ENCODE measurements at regions not wholly inside any gene's neighbourhood (a gene's known extent, or its start where the extent isn't known, plus 50 kb on each side); places are given as distances from the start of the nearest gene placed in this dataset.
"Not testable (repeated sequence)": the region's sequence is repeated elsewhere in the genome, so short reads cannot be mapped to it uniquely, and the experiment has no call there.

DNA sequence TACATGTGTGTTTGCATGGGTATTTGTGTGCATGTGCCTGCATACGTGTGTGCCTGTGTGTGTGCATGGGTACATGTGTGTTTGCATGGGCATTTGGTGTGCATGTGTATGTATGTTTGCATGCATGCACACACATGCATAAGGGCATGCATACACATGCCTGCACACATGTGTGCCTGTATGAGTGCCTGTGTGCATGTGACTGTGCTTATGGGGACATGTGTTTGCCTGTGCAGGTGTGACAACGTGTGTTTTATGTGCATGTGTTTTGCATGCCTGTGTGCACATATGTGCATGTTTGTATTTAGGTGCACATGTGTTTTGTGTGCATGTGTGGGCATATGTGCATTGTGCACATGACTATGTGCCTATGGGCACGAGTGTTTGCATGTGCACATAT, 165.7 kb downstream of the ERMARD start:
- DNase-seq: no peak

DNA sequence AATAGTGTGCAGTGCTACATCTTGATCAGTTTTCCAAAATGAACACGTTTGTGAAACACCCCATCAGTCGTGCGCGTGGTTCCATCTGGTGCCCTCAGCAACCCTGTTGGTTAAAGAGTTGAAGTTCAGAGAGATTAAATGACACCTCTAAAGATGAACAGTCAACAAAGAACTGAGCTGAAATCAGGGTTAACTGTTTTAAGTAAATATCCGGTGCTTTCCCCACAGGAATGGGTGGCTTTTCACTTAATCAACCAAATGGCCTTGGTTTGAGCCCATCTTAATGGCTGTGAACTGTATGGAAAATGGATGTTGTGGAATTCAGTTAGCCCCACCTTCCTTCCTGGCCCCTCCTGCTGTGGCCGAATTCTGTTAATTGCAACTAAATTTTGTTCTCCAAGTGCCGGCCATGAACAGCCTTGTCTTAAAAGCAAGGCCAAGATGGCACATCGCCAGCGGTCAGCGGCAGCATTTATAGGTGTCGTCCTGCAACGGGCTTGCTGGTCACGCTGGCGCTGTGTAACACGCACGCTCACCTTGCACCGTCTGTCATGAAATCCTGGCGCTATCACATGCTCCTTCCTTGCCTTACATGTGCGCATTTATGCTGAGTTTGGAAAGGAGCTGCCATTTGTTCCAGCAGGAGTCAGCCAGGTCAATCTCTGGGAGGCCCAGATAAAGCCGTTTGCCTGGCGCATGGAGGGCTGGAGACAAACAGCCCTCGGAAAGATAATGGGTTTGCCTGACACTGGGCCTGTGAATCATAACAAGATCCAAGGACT, 164.5 kb downstream of the ERMARD start:
- DNase-seq: no peak

DNA sequence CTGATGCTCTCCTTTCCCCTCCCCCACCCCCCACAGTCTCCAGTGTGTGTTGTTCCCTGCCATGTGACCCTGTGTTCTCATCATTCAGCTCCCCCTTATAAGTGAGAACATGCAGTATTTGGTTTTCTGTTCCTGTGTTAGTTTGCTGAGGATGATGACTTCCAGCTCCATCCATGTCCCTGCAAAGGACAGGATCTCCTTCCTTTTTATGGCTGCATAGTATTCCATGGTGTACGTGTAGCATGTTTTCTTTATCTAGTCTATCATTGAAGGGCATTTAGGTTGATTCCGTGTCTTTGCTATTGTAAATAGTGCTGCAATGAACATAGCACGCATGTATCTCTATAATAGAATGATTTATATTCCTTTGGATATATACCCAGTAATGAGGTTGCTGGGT, 162.3 kb downstream of the ERMARD start:
- not testable (repeated sequence) for DNase-seq

DNA sequence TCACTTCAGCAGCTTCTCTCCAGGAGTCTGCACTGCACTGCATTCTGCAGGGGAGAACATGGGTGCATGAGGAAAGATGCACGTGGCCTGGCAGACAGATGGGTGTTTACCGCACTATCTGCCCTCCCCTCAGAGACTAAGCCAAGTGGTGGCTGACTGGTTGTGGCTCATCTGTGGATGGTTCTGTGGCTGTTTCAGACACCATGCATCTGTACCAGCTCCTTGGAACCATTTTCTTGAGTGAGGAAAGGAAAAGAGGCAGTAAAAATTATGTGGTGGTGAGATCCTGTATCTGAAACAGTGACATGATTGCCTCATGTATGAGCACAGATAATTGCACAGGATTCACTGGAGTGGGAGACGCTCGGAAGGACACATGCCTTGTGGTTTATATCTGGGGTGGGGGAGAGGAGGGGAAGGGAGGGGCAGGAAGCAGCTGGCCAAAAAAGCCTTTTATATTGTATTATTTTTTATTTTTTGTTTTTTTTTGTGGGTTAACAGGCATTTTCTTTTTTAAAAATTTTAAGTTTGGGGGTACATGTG, 161.7 kb downstream of the ERMARD start:
- DNase-seq: no peak

DNA sequence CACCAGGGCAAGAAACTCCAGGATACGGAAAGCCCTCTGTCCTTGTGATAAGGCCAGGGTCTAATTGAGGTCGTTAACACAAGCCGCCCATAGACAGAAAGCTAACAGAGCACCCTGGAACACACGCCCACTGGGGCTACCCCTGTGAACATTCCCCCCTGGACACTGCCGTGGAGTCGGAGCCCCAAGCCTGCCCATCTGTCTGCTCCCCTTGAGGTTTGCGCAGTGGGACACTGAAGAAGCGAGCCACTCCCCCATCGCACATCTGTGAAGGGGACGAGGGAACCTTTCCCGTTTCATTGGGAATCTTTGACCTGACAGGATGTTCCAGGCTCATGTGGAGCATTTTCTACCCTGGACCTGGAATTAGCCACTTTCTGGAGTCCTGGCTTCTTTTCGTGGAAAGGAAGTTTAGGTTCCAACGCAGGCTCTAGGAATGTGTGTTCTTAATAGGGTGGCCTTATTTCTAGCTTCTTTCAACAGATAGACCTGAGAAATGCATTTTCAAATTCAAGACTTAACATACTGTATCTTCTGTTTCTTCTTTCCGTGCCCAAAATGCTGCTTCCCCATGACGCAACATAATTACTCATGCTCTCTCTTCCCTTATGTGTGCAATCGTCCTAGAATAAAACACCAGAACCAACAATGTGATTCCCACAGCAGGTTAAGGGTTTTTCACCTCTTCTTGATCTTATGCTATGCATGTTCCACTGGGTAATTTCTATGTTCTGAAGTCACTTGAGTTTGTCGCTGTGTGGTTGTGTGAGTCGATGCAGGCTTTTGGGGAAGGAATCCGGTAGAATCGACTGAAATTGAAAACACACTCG, 161.1 kb downstream of the ERMARD start:
- DNase-seq: no peak

DNA sequence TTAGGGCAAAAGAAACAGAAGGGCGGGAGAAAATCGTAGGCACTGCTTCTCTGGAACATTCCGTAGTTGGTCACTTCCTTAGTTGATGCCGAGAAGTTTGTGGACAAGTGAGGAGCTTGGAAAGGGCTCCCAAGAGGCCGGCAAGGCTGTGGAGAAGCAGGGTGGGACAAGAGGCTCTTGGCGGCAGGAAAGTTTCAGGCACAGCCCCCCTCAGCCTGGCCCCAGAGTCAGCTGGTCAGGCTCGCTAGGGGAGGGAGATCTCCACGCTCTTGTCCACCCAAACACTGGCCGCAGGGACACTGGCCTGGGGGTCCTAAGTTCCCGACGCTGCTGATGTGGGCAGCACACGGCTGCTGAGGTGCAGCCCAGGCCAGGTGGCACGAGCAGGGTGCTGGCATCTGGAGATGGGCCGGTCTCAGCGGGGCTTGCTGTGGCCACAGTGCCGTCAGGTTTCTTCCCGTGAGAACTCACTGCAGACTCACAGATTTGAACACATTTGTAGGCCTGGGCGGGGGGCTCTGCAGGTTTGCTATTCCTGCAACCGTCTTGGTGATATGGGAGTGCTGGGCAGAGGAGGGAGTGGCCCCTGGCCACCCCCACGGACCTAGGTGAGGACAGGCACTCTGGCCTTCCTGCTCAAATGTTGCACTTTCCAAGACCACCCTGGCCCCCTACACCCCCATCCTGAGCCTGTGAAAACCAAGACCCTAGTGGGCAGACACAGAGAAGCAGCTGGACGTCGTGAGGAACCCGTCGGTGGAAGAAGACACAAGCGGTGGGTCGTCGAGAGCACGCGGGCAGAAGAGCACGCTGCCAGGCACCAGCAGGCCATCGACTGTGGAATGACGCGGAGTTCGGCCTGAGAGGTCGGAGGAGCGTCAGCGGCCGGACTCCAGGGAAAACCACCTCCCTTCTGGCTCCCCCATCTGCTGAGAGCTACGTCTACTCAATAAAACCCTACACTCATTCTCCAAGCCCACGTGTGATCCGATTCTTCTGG, 160.1 kb downstream of the ERMARD start:
- DNase-seq: no peak

DNA sequence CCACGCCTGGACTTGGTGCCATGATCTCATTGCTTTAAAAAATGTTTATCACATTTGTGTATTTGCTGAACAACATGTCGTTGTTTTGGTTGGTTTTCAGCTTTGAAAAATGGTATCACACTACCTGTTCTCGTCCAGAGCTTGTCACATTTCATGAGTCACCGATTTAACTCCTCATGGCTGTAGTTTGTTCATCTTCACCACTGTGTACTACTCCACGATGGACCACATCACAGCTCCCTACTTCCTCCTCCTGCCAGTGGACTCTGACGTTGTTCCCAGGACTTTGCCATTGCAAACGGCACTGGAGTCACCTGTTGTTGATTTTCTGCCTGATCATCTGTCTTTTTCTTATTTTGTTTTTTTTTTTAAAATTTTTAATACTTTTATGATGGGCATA, 157.7 kb downstream of the ERMARD start:
- no peak for DNase-seq

DNA sequence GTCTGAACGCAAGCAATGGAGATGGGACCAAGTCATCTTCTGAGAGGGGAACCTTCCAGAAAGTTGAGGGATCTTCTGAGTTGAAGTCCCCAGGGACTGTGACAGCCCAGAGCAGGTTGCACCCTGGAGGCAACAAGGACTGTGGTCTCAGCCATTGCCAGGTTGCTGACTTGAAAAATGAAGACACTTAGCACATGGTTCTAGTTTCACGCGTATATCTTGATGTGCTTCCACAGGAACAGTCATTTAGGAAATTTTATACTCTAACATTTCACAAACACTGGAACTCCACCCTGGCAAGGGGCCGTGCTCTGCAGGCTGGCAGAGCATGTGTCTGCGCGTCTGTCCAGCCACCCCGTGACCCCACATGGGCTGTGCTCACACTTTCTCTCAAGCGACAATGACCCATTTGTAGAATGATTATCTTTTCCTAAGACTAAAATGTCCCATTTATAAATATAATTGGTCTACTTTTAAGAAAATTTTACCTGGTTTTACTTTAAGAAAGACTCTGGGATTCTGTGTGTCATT, 157.0 kb downstream of the ERMARD start:
- no peak for DNase-seq

DNA sequence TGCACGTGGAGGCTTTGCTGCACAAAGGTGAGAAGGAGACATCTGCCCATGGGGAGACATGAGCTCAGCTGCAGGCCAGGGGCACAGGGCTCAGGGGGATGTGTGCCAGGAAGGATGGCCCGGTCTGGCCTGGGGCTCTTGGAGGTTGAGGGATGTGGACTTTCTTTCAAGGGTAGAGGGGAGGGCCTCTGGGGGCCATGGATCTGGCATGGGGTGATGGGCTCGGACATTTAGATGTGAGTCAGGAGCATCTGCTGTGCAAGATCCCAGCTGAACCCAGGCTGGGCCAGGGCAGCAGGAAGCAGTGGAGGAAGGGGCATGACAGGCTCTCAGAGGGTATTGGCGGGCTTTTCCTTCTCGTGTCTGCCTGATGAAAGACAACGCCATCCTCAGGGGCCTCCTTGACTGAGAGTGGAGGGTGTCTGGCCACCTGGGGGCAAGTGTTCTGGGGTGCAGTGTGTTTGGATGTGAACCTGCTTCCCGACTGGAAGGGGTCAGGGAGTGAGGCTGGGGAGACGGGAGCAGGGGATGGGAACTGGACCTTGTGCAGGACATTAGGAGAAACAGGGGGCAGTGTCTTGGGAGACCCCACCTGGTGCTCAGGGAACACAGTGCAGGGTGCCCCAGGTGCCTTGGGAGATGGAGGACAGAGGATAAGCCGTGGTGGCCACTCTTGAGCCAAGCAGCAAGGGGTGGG, 156.1 kb downstream of the ERMARD start:
- no peak for DNase-seq

DNA sequence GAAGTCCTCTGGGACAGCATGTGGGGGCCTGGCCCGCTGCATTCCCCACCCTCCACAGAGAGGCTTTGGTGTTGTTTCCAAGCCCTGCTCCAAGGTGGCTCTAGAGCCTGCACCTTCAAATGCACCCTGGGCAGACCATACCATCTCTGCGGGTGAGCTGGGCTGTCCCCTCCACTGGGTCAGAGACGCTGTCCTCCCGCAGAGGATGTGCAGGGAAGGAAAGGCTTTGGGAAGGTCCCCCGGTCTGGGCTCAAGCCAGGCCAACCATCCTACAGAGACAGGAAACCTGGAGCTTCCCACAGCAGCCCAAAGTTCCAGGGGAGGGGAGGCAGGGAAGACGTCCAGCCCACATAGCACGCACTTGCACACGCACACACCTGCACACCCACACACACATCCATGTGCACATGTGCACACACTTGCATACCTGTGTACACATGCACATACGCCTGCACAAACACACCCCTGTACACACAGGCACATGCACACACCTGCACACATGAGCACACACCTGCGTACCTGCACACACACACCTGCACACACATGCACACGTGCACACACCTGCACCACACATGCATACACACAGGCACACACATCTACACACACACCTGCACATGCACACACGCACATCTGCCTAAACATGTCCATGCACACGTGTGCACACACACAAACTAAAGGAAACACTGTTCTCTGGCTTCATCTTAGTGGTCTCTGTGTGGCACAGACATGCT, 155.4 kb downstream of the ERMARD start:
- DNase-seq: no peak

DNA sequence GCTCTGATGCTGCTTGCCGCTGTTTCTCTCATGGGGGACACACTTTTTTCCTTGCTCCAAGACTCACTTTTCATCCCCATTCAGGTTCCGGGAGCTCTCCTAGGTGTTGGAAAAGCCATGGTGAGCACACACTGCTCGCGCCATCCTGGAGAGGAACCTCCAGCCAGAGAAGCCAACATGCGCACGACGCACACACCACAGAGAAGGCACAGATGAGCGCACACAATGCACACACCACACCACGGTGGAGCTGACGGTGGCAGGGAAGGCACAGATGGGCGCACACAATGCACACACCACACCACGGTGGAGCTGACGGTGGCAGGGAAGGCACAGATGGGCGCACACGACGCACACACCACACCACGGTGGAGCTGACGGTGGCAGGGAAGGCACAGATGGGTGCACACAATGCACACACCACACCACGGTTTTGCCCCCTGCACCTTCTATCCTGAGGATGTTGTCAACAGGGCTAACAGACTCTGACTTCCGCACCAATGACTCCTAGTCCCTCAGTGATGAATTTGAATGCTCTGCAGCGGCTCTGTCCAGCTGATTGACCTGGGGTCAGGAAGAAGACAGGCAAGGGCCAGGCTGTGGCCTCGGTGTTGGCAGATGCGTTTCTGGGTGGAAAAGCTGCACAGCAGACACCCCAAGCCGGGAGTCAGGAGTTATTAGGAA, 154.7 kb downstream of the ERMARD start:
- no peak for DNase-seq

DNA sequence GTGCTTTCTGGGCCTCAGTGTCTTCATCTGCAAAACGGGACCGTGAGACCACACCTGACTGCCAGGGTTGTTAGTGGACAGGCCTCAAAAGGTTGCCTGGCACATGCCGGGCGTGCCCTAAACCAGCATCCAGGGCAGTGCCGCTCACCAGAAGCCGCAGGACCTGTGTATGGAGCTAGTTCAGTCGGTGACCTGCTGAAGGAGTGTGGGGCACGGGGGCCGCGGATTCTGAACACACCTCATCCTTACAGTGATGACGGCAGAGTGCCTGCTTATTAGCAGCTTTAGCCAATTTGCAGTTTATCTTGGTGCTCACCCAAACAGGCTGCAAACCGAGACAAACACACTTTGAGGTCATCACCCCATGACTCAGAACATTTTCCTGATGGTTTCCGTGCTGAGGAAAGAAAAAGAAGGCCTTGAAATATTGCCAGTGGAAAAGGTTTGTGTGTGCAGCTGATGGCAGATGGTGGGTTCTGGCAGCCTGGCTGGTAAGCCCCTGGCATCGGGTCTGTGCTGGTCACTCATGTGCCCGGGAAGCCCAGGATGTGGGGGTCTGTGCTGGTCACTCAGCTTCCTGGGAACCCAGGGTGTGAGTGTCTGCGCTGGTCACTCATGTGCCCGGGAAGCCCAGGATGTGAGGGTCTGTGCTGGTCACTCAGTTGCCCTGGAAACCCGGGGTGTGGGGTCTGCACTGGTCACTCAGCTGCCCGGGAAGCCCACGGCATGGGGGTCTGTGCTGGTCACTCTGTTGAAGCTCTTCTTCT, 153.8 kb downstream of the ERMARD start:
- DNase-seq: no peak

DNA sequence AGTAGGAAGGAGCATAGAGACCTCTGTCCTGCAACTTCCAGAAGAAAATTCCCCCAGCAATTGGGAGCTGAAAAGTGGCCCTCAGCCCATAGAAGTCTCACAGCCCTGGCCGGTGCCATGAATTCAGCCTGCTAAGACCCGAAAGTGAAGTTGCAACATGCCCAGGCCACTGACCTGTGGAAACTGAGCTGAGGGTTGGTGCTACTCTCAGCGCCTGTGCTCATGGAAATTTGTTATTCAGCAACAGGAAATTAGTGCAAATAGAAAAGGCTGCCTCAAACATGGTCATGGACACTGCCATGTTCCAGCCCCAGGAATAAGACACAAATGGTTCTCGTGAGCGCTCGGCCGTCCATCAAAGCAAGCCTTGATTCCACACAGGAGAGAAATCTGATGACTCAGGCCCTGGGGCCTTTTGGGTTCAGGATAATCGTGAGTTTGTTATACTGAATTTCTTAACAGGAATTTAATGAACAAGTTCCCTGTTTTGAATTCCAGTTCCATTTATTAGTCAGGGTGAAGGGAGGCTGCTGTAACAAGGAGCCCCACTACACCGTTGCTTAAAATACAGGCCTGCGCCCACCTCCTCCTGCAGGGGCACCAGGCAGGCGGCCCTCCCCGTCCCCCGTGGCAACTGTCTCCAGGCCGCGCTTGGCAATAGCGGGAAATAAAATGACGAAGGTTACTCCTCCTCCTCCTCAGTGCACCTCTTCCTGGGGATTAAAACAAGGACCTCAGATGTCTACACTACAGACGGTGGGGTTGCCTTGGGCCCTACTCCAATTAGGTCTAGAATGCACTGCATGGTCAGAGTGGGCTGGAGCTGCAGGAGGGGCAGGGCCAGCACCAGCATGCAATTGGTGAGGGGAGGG, 152.9 kb downstream of the ERMARD start:
- DNase-seq: no peak

DNA sequence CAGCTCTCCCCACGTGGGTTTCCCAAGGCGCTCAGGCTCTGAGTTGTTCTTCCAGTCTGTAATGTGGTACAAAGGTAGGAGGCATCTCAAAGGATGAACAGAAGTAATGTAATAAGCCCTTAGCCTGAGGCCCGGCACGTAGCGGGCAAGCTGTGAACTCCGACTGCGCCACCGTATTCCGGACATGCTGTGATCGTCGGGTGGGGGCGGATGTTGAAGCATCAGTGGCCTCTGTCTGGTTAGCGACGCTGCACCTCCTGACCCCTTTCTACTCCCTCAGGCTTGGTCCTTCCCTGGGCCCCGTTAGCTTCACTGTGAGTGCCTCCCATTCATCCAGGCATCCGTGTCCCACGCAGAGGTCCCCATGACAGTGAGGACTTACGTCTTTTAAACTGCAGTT, 151.7 kb downstream of the ERMARD start:
- DNase-seq: no peak

DNA sequence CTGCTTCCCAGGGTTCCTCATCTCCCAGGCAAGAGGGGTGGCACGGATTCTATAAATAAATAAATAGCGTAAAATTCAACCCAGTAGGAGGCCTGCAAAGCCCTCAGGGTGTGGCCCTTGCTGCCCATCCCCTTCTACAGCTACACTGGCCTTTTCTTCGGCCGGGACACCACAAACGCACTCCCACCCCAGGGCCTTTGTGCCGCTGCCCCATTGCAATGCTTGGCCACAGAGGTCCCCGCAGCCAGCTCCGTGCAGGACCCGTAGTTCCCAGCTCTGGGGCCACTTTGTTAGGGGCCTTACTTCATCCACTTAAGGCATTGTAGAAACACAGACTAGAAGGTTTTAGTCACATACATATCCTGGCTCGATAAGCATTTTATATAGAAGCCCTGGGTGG, 151.2 kb downstream of the ERMARD start:
- no peak for DNase-seq

DNA sequence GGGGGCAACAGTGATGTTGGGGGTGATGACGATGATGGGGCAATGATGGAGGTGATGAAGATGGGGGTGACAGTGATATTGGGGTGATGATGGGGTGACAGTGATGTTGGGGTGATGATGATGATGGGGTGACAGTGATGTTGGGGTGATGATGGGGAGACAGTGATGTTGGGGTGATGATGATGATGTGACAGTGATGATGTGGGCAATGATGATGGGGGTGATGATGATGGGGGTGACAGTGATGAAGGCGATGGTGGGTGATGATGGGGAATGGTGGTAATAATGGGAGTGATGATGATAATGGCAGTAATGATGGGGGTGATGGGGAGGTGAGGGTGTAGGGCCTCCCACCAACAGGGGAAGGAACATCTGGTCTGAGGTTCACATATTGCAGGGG, 150.6 kb downstream of the ERMARD start:
- no peak for DNase-seq

DNA sequence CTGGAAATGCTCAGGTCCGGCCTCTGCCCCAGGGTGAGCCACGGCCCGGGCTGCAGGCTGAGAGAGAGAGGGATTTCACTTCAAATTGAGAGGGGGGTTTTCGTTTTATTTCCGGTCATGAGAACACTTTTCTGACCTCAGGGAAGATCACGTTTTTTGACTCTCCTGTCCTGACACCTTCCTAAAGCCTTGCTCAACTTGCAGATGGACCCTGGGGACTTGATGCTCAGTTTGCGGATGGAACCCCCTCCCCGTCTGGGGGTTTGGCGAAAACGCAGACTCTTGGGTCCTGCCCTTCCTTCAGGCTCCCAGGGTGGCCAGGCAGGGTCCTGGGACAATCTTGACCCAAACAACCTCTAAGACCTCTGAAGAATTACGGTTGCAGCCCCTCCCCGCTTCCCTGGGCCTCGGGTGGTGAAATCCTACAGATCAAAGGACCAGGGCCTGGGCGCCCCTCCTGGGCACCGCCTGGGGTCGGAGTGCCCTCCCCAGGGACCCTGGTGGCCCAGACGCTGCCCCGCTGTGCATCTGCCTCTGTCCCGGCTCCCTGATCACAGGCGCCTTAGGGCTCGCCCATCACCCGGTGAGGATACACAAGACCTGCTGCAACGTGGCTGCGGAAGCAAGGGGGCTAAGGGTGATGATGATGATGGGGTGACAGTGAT, 148.2 kb downstream of the ERMARD start:
- no peak for DNase-seq
